ENCODE measurements at regions not wholly inside any gene's neighbourhood (a gene's known extent, or its start where the extent isn't known, plus 50 kb on each side); places are given as distances from the start of the nearest gene placed in this dataset.

DNA sequence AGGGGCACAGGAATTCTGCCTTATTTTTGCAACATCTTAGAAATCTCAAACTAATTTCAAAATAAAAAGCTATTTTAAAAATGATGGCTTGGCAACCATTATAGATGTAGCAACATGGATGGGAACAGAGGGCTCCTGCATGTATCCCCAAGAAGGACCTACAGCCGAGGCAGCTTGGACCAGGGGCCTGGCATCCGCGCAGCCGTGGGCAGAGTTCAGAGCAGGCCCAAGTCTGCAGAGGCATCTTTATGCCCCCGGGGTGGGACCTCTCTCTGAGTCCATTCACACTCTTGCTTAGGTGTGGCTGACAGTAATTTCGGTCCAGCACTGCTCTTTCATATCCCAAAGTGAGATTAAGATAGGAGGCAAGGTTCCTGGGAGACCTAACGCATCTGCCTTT is 425.8 kb upstream of the MYT1L start:
- 81% methylated on average over 4 of the region's 7 CpGs for WGBS (ENCODE audit: insufficient coverage)
- peaks cover 0 to 8% of the 10 kb centered on the region in 2 experiments for H3K27me3 ChIP-seq (replicated peaks in 1 of 2; ENCODE audit: control insufficient read depth in 2 of 2, extremely low read depth in 1 of 2, insufficient read depth in 2 of 2, low read length in 1 of 2)
- Mint-ChIP-seq H3K27ac (no peak overlapping the region), H3K9me3 (peaks cover 0 to 13% (median 12%) of the 10 kb centered on the region in 3 donors), H3K4me1 (no peaks in the 10 kb centered on the region), H3K27me3 (no peaks in the 10 kb centered on the region), H3K4me3 (no peak overlapping the region), H3K36me3 (no peaks in the 10 kb centered on the region)
- H3K36me3 ChIP-seq (ENCODE audit: control insufficient read depth in 2 of 2, extremely low read depth in 1 of 2, insufficient read depth in 1 of 2, low read length in 1 of 2) = no peaks in the 10 kb centered on the region
- POLR2A ChIA-PET = no interaction called here
- H3K4me1 ChIP-seq (ENCODE audit: control insufficient read depth in 1 of 2, extremely low read depth in 1 of 2, insufficient read depth in 2 of 2, low read length in 2 of 2) = no peaks in the 10 kb centered on the region
- no peak for DNase-seq
- no peak for ATAC-seq (replicated peaks in 1 of 4)
- CTCF ChIA-PET = no interaction called here
- no peak overlapping the region for H3K27ac ChIP-seq (ENCODE audit: low read length)
- H3K9me3 ChIP-seq = no peaks in the 10 kb centered on the region
- no peak overlapping the region for H3K4me3 ChIP-seq (ENCODE audit: control insufficient read depth in 1 of 2, extremely low read depth in 1 of 2, low read length in 1 of 2)

DNA sequence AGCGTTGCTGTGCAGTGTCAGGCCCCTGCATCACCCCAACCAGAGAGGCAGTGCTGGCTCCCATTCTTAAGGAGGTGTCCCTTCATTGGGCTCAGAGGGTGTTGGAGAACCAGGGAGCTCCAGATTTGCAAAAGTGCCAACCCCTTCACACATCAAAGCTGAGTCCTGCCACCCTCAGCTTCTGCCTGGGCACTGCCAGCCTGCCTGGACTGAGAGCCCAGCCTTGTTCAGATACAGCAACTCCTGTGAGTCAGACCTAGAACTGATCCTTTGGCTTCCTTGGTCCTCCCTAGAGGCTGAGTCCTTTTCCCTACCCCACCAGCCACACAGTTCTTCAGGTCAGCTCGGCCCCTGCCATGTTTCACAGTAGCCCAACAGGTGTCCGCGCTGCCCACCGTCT is 424.9 kb upstream of the MYT1L start:
- Mint-ChIP-seq H3K27me3 (no peaks in the 10 kb centered on the region), H3K9me3 (peaks cover 3 to 17% (median 12%) of the 10 kb centered on the region in 3 donors), H3K36me3 (no peaks in the 10 kb centered on the region), H3K4me3 (no peak overlapping the region), H3K4me1 (no peaks in the 10 kb centered on the region), H3K27ac (no peak overlapping the region)
- no peaks in the 10 kb centered on the region for H3K36me3 ChIP-seq (ENCODE audit: control insufficient read depth in 2 of 2, extremely low read depth in 1 of 2, insufficient read depth in 1 of 2, low read length in 1 of 2)
- POLR2A ChIA-PET = no interaction called here
- H3K4me1 ChIP-seq (ENCODE audit: control insufficient read depth in 1 of 2, extremely low read depth in 1 of 2, insufficient read depth in 2 of 2, low read length in 2 of 2) = no peaks in the 10 kb centered on the region
- 82% methylated on average over 5 of the region's 5 CpGs for WGBS (ENCODE audit: insufficient coverage)
- H3K9me3 ChIP-seq = no peaks in the 10 kb centered on the region
- H3K27me3 ChIP-seq (replicated peaks in 1 of 2; ENCODE audit: control insufficient read depth in 2 of 2, extremely low read depth in 1 of 2, insufficient read depth in 2 of 2, low read length in 1 of 2) = peaks cover 0 to 5% of the 10 kb centered on the region in 2 experiments
- ATAC-seq (replicated peaks in 1 of 4) (no peak), DNase-seq (no peak)
- CTCF ChIA-PET = no interaction called here
- H3K27ac ChIP-seq (ENCODE audit: low read length) = no peak overlapping the region
- no peak overlapping the region for H3K4me3 ChIP-seq (ENCODE audit: control insufficient read depth in 1 of 2, extremely low read depth in 1 of 2, low read length in 1 of 2)

- POLR2A ChIA-PET = no interaction called here
These were observed 423.9 kb upstream of the MYT1L start for GRCh38 chr2:2754940-2755339.

DNA sequence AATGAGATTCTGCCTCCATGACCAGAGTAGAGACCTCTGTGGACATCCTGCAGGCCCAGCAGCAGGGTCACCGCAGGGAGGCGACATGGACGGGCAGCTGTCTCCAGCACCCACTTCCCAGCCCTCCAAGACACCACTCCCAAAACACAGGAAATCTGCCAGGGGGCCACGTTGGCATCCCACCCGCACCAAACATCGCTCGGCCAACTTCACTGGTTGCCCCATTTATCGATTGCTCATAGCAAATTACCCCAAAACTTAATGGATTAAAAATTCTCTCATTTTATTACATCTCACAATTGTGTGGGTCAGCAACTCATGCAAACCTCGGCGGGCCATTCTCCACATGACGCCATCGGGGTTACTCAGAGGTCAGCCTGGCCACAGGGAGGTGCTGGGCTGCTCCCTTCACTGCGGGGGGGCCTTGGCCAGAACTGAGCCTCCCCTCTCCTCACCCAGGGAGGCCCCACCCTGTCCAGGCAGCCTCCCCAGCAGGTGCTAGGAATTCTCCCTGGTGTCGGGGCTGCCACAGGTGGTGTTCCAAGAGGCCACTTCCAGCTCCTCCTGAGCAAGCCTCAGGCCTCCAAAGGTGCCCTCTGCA is 420.7 kb upstream of the MYT1L start:
- Histone ChIP-seq H3K4me3 (ENCODE audit: control insufficient read depth in 1 of 2, extremely low read depth in 1 of 2, low read length in 1 of 2) (no peak overlapping the region), H3K27me3 (replicated peaks in 1 of 2; ENCODE audit: control insufficient read depth in 2 of 2, extremely low read depth in 1 of 2, insufficient read depth in 2 of 2, low read length in 1 of 2) (peaks cover 0 to 13% of the 10 kb centered on the region in 2 experiments), H3K36me3 (ENCODE audit: control insufficient read depth in 2 of 2, extremely low read depth in 1 of 2, insufficient read depth in 1 of 2, low read length in 1 of 2) (no peaks in the 10 kb centered on the region), H3K9me3 (no peaks in the 10 kb centered on the region), H3K4me1 (ENCODE audit: control insufficient read depth in 1 of 2, extremely low read depth in 1 of 2, insufficient read depth in 2 of 2, low read length in 2 of 2) (no peaks in the 10 kb centered on the region), H3K27ac (ENCODE audit: low read length) (no peak overlapping the region)
- H3K27ac Mint-ChIP-seq = no peak overlapping the region
- ATAC-seq (replicated peaks in 1 of 4) = no peak
- no peaks in the 10 kb centered on the region for H3K36me3 Mint-ChIP-seq
- H3K4me3 Mint-ChIP-seq = no peak overlapping the region
- no peaks in the 10 kb centered on the region for H3K4me1 Mint-ChIP-seq
- 94% methylated on average over 13 of the region's 14 CpGs for WGBS (ENCODE audit: insufficient coverage)
- POLR2A ChIA-PET = no interaction called here
- no peaks in the 10 kb centered on the region for H3K27me3 Mint-ChIP-seq
- DNase-seq = no peak
- CTCF ChIA-PET = no interaction called here
- H3K9me3 Mint-ChIP-seq = peaks cover 3 to 18% (median 12%) of the 10 kb centered on the region in 3 donors

More at GRCh38 chr2:2754940-2755339, 423.9 kb upstream of the MYT1L start:
- CTCF ChIA-PET = interaction anchor here in 1 of 2 donors (0.6 kb wide), 1 partner anchor 745 kb away, joined by 3 read pairs; no protein-coding TSS in a partner anchor
- peaks cover 3 to 17% (median 12%) of the 10 kb centered on the region in 3 donors for H3K9me3 Mint-ChIP-seq
- Histone ChIP-seq H3K9me3 (no peaks in the 10 kb centered on the region), H3K27me3 (replicated peaks in 1 of 2; ENCODE audit: control insufficient read depth in 2 of 2, extremely low read depth in 1 of 2, insufficient read depth in 2 of 2, low read length in 1 of 2) (peaks cover 0 to 5% of the 10 kb centered on the region in 2 experiments), H3K4me1 (ENCODE audit: control insufficient read depth in 1 of 2, extremely low read depth in 1 of 2, insufficient read depth in 2 of 2, low read length in 2 of 2) (no peaks in the 10 kb centered on the region), H3K4me3 (ENCODE audit: control insufficient read depth in 1 of 2, extremely low read depth in 1 of 2, low read length in 1 of 2) (no peak overlapping the region), H3K36me3 (ENCODE audit: control insufficient read depth in 2 of 2, extremely low read depth in 1 of 2, insufficient read depth in 1 of 2, low read length in 1 of 2) (no peaks in the 10 kb centered on the region), H3K27ac (ENCODE audit: low read length) (no peak overlapping the region)
- H3K4me1 Mint-ChIP-seq = no peaks in the 10 kb centered on the region
- H3K27ac Mint-ChIP-seq = no peak overlapping the region
- WGBS (ENCODE audit: insufficient coverage) = 72% methylated on average over 5 of the region's 5 CpGs
- H3K4me3 Mint-ChIP-seq = no peak overlapping the region
- H3K36me3 Mint-ChIP-seq = no peaks in the 10 kb centered on the region
- H3K27me3 Mint-ChIP-seq = no peaks in the 10 kb centered on the region
- DNase-seq = no peak
- ATAC-seq (replicated peaks in 1 of 4) = no peak

- no peaks in the 10 kb centered on the region for H3K4me1 Mint-ChIP-seq
- 94% methylated on average over 37 of the region's 44 CpGs for WGBS (ENCODE audit: insufficient coverage)
- no peak overlapping the region for H3K27ac ChIP-seq (ENCODE audit: low read length)
- ChIA-PET CTCF (no interaction called here), POLR2A (no interaction called here)
- H3K9me3 Mint-ChIP-seq = peaks cover 3 to 18% (median 12%) of the 10 kb centered on the region in 3 donors
- no peaks in the 10 kb centered on the region for H3K27me3 Mint-ChIP-seq
- H3K4me1 ChIP-seq (ENCODE audit: control insufficient read depth in 1 of 2, extremely low read depth in 1 of 2, insufficient read depth in 2 of 2, low read length in 2 of 2) = no peaks in the 10 kb centered on the region
- ATAC-seq (replicated peaks in 1 of 4) = no peak
- no peak overlapping the region for H3K4me3 Mint-ChIP-seq
- H3K27me3 ChIP-seq (replicated peaks in 1 of 2; ENCODE audit: control insufficient read depth in 2 of 2, extremely low read depth in 1 of 2, insufficient read depth in 2 of 2, low read length in 1 of 2) = peaks cover 0 to 13% of the 10 kb centered on the region in 2 experiments
- DNase-seq = no peak
- H3K4me3 ChIP-seq (ENCODE audit: control insufficient read depth in 1 of 2, extremely low read depth in 1 of 2, low read length in 1 of 2) = no peak overlapping the region
- no peaks in the 10 kb centered on the region for H3K36me3 ChIP-seq (ENCODE audit: control insufficient read depth in 2 of 2, extremely low read depth in 1 of 2, insufficient read depth in 1 of 2, low read length in 1 of 2)
- H3K36me3 Mint-ChIP-seq = no peaks in the 10 kb centered on the region
- no peaks in the 10 kb centered on the region for H3K9me3 ChIP-seq
- no peak overlapping the region for H3K27ac Mint-ChIP-seq
These were observed 420.0 kb upstream of the MYT1L start for GRCh38 chr2:2750867-2751714.

GRCh38 chr2:2749206-2749598 is 418.1 kb upstream of the MYT1L start:
- CTCF ChIA-PET = no interaction called here
- Histone ChIP-seq H3K4me3 (ENCODE audit: control insufficient read depth in 1 of 2, extremely low read depth in 1 of 2, low read length in 1 of 2) (no peak overlapping the region), H3K36me3 (ENCODE audit: control insufficient read depth in 2 of 2, extremely low read depth in 1 of 2, insufficient read depth in 1 of 2, low read length in 1 of 2) (no peaks in the 10 kb centered on the region), H3K9me3 (no peaks in the 10 kb centered on the region), H3K27me3 (replicated peaks in 1 of 2; ENCODE audit: control insufficient read depth in 2 of 2, extremely low read depth in 1 of 2, insufficient read depth in 2 of 2, low read length in 1 of 2) (peaks cover 0 to 9% of the 10 kb centered on the region in 2 experiments), H3K4me1 (ENCODE audit: control insufficient read depth in 1 of 2, extremely low read depth in 1 of 2, insufficient read depth in 2 of 2, low read length in 2 of 2) (no peaks in the 10 kb centered on the region), H3K27ac (ENCODE audit: low read length) (no peak overlapping the region)
- Mint-ChIP-seq H3K36me3 (no peaks in the 10 kb centered on the region), H3K4me3 (no peak overlapping the region), H3K9me3 (peaks cover 3 to 13% (median 9%) of the 10 kb centered on the region in 3 donors), H3K4me1 (no peaks in the 10 kb centered on the region), H3K27me3 (peaks cover 0 to 4% of the 10 kb centered on the region in 2 donors), H3K27ac (no peak overlapping the region)
- POLR2A ChIA-PET = no interaction called here
- ATAC-seq (replicated peaks in 1 of 4) (no peak), DNase-seq (no peak)
- 78% methylated on average over 7 of the region's 9 CpGs for WGBS (ENCODE audit: insufficient coverage)

All from T-cell (primary cell).